ENCODE measurements at regions not wholly inside any gene's neighbourhood (a gene's known extent, or its start where the extent isn't known, plus 50 kb on each side); places are given as distances from the start of the nearest gene placed in this dataset.
"Not testable (repeated sequence)": the region's sequence is repeated elsewhere in the genome, so short reads cannot be mapped to it uniquely, and the experiment has no call there.

- no peaks in the 10 kb centered on the region for H4K20me1 ChIP-seq (ENCODE audit: insufficient read depth, low read length)
- no peak overlapping the region for H3K9ac ChIP-seq (ENCODE audit: low read length)
- no peak overlapping the region for H3K27ac ChIP-seq (ENCODE audit: low read length)
- H3K36me3 ChIP-seq (replicated peaks; ENCODE audit: low read depth, low read length), result peaks cover 57% of the 10 kb centered on the region
- no peak overlapping the region for H3K4me2 ChIP-seq (ENCODE audit: low read length)
- H3K4me3 ChIP-seq (ENCODE audit: low read length), result no peak overlapping the region
- peaks cover 14% of the 10 kb centered on the region; the same call in 1 of the 2 replicates for H3K79me2 ChIP-seq (ENCODE audit: low read length)
- no peak overlapping the region for H2AFZ ChIP-seq (ENCODE audit: low read depth, low read length)
- no peak for TF ChIP-seq EZH2phosphoT487 (IDR thresholded peaks at IDR 0.05; ENCODE audit: low read depth)
- TF ChIP-seq, protein P1, sequence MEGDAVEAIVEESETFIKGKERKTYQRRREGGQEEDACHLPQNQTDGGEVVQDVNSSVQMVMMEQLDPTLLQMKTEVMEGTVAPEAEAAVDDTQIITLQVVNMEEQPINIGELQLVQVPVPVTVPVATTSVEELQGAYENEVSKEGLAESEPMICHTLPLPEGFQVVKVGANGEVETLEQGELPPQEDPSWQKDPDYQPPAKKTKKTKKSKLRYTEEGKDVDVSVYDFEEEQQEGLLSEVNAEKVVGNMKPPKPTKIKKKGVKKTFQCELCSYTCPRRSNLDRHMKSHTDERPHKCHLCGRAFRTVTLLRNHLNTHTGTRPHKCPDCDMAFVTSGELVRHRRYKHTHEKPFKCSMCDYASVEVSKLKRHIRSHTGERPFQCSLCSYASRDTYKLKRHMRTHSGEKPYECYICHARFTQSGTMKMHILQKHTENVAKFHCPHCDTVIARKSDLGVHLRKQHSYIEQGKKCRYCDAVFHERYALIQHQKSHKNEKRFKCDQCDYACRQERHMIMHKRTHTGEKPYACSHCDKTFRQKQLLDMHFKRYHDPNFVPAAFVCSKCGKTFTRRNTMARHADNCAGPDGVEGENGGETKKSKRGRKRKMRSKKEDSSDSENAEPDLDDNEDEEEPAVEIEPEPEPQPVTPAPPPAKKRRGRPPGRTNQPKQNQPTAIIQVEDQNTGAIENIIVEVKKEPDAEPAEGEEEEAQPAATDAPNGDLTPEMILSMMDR (IDR thresholded peaks at IDR 0.05; ENCODE audit: low read depth, low read length), result no peak
- no peaks in the 10 kb centered on the region for H3K27me3 ChIP-seq (ENCODE audit: low read depth, low read length)
- peaks cover 62% of the 10 kb centered on the region for H3K4me1 ChIP-seq (ENCODE audit: low read length)
- no peaks in the 10 kb centered on the region for H3K9me3 ChIP-seq (ENCODE audit: insufficient read depth, low read length)
Measured at GRCh38 chr1:184879876-184880557, 94.3 kb downstream of the NIBAN1 start.

- Histone ChIP-seq H3K9ac (ENCODE audit: low read length) (no peak overlapping the region), H3K9me3 (ENCODE audit: insufficient read depth, low read length) (no peaks in the 10 kb centered on the region), H3K27ac (ENCODE audit: low read length) (no peak overlapping the region), H3K79me2 (ENCODE audit: low read length) (peaks cover 9% of the 10 kb centered on the region; the same call in 1 of the 2 replicates), H2AFZ (ENCODE audit: low read depth, low read length) (no peak overlapping the region), H3K36me3 (replicated peaks; ENCODE audit: low read depth, low read length) (peaks cover 51% of the 10 kb centered on the region), H3K4me3 (ENCODE audit: low read length) (no peak overlapping the region), H4K20me1 (ENCODE audit: insufficient read depth, low read length) (no peaks in the 10 kb centered on the region), H3K27me3 (ENCODE audit: low read depth, low read length) (no peaks in the 10 kb centered on the region), H3K4me1 (ENCODE audit: low read length) (peaks cover 47% of the 10 kb centered on the region), H3K4me2 (ENCODE audit: low read length) (no peak overlapping the region)
- TF ChIP-seq, protein P1 (IDR thresholded peaks at IDR 0.05; ENCODE audit: low read depth, low read length), result no peak
- no peak for TF ChIP-seq EZH2phosphoT487 (IDR thresholded peaks at IDR 0.05; ENCODE audit: low read depth)
Measured at GRCh38 chr1:184878602-184879001, 95.7 kb downstream of the NIBAN1 start.

GRCh38 chr1:184878002-184878401 is 96.3 kb downstream of the NIBAN1 start:
- no peaks in the 10 kb centered on the region for H4K20me1 ChIP-seq (ENCODE audit: insufficient read depth, low read length)
- TF ChIP-seq, protein P1 (IDR thresholded peaks at IDR 0.05; ENCODE audit: low read depth, low read length), result no peak
- TF ChIP-seq EZH2phosphoT487 (IDR thresholded peaks at IDR 0.05; ENCODE audit: low read depth), result no peak
- H2AFZ ChIP-seq (ENCODE audit: low read depth, low read length), result no peak overlapping the region
- no peak overlapping the region for H3K9ac ChIP-seq (ENCODE audit: low read length)
- no peak overlapping the region for H3K4me3 ChIP-seq (ENCODE audit: low read length)
- H3K27ac ChIP-seq (ENCODE audit: low read length), result no peak overlapping the region
- no peaks in the 10 kb centered on the region for H3K9me3 ChIP-seq (ENCODE audit: insufficient read depth, low read length)
- H3K27me3 ChIP-seq (ENCODE audit: low read depth, low read length), result no peaks in the 10 kb centered on the region
- H3K36me3 ChIP-seq (replicated peaks; ENCODE audit: low read depth, low read length), result peaks cover 51% of the 10 kb centered on the region
- H3K4me2 ChIP-seq (ENCODE audit: low read length), result no peak overlapping the region
- H3K4me1 ChIP-seq (ENCODE audit: low read length), result peaks cover 41% of the 10 kb centered on the region
- peaks cover 9% of the 10 kb centered on the region; the same call in 1 of the 2 replicates for H3K79me2 ChIP-seq (ENCODE audit: low read length)

GRCh38 chr1:184876015-184876414 is 98.3 kb downstream of the NIBAN1 start:
- not testable (repeated sequence) for H3K27ac ChIP-seq (ENCODE audit: low read length); H2AFZ ChIP-seq (ENCODE audit: low read depth, low read length); H4K20me1 ChIP-seq (ENCODE audit: insufficient read depth, low read length); H3K79me2 ChIP-seq (ENCODE audit: low read length); H3K4me2 ChIP-seq (ENCODE audit: low read length); H3K9ac ChIP-seq (ENCODE audit: low read length); H3K9me3 ChIP-seq (ENCODE audit: insufficient read depth, low read length); H3K27me3 ChIP-seq (ENCODE audit: low read depth, low read length); H3K4me3 ChIP-seq (ENCODE audit: low read length)
- Histone ChIP-seq H3K36me3 (replicated peaks; ENCODE audit: low read depth, low read length) (peaks cover 48% of the 10 kb centered on the region), H3K4me1 (ENCODE audit: low read length) (peaks cover 28% of the 10 kb centered on the region)
